ENCODE measurements at regions not wholly inside any gene's neighbourhood (a gene's known extent, or its start where the extent isn't known, plus 50 kb on each side); places are given as distances from the start of the nearest gene placed in this dataset.
A peak's percentile ranks its signal among the peaks of the same experiment; 100 is the strongest.
"Not testable (repeated sequence)": the region's sequence is repeated elsewhere in the genome, so short reads cannot be mapped to it uniquely, and the experiment has no call there.

- Mint-ChIP-seq H3K4me1 (peaks cover 3 to 6% of the 10 kb centered on the region in 2 donors), H3K4me3 (no peak overlapping the region), H3K9me3 (no peaks in the 10 kb centered on the region), H3K36me3 (no peaks in the 10 kb centered on the region), H3K27me3 (ENCODE audit: low read depth in 3 of 3) (peaks cover 4 to 10% (median 7%) of the 10 kb centered on the region in 3 donors), H3K27ac (no peak overlapping the region)
- no peak for DNase-seq
Observed at GRCh38 chr12:131619736-131620506, 91.0 kb upstream of the SFSWAP start.

- no peak overlapping the region for H3K4me3 Mint-ChIP-seq
- H3K36me3 Mint-ChIP-seq, result no peaks in the 10 kb centered on the region
- no peak overlapping the region for H3K27ac Mint-ChIP-seq
- peaks cover 8 to 12% of the 10 kb centered on the region in 2 donors for H3K4me1 Mint-ChIP-seq
- H3K9me3 Mint-ChIP-seq, result peaks cover 0 to 3% (median 0%) of the 10 kb centered on the region in 6 donors
- DNase-seq, result no peak
- peaks cover 9 to 15% (median 12%) of the 10 kb centered on the region in 3 donors for H3K27me3 Mint-ChIP-seq (ENCODE audit: low read depth in 3 of 3)
Observed at GRCh38 chr12:131620520-131620919, 90.4 kb upstream of the SFSWAP start.

DNA sequence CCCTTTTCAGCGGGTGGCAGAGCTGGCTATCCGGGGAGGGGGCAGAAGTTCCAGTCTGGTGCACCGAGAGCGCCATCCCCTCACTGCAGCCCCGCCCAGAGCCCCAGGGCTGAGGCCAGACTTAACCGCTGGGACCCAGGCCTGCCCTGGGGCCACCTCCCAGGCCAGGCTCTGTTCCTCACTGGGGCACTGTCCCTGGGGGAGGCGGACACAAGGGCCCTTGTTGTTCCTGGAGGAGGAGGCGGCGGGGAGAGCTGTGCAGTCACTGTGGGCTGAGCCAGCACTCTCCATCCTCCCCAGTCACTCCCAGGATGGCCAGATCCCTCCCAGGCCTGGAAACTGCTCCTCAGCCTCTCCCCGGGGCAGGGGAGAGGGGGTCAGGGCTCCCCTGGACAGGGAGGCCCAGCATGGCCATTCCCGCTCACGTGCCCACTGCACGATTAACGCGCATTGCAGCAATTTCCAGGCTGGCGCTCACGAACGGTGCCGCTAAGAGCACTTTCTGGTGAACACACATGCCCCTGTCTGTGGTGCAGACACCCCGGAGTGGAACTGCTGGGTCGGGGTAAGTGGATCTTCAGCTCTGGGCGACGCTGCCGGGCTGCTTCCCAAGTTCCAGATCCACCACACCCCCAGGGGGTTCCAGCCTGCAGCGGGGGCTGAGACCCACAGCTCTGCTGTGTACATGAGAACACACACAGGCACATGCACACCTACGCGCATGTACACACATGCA is 89.8 kb upstream of the SFSWAP start:
- peaks cover 14 to 21% (median 18%) of the 10 kb centered on the region in 3 donors for H3K27me3 Mint-ChIP-seq (ENCODE audit: low read depth in 3 of 3)
- H3K36me3 Mint-ChIP-seq, result no peaks in the 10 kb centered on the region
- no peak for DNase-seq
- H3K27ac Mint-ChIP-seq, result no peak overlapping the region
- no peak overlapping the region for H3K4me3 Mint-ChIP-seq
- peaks cover 0 to 9% (median under 1%) of the 10 kb centered on the region in 6 donors for H3K9me3 Mint-ChIP-seq
- peaks cover 13 to 18% of the 10 kb centered on the region in 2 donors for H3K4me1 Mint-ChIP-seq

DNA sequence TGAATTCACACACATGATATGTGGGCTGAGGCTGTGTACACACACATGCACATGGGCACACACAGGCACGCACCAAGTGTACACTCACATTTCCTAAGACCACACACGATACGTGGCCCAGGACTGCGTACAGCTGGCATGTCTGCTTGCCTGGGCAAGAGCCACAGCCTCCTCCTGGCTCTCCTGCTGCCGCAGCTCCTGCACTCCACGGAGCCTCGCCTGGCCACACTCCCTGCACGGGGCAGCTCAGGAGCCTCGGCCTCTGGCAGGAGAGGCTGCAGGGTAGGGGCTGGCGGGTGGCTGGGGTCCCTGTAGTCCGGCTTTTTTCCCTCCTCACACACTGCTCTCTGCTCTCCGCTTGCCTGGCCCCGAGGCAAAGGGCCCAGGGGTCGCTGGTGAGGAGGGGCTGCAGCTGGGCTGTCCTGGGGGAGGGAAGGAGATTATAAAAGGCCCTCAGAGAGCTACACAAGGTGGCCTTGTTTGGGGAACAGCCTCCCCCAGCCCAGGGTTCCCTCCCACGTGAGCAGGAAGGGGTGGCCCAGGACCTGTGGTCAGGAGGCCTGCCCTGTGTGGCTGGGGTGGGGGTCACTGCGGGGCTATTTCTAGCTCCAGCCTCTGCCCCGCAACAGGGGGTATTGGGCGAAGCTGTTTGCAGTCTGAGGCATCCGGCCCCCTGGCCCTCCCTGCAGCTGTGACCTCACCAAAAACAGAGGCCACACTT is 89.0 kb upstream of the SFSWAP start:
- DNase-seq, result no peak
- Mint-ChIP-seq H3K27ac (no peak overlapping the region), H3K9me3 (peaks cover 0 to 13% (median 3%) of the 10 kb centered on the region in 6 donors), H3K4me3 (no peak overlapping the region), H3K4me1 (peaks cover 16 to 21% of the 10 kb centered on the region in 2 donors), H3K36me3 (no peaks in the 10 kb centered on the region), H3K27me3 (ENCODE audit: low read depth in 3 of 3) (peaks cover 17 to 23% (median 22%) of the 10 kb centered on the region in 3 donors)

GRCh38 chr12:131622422-131622955 is 88.4 kb upstream of the SFSWAP start:
- H3K27ac Mint-ChIP-seq, result no peak overlapping the region
- H3K36me3 Mint-ChIP-seq, result no peaks in the 10 kb centered on the region
- no peak overlapping the region for H3K4me3 Mint-ChIP-seq
- peaks cover 21 to 27% (median 23%) of the 10 kb centered on the region in 3 donors for H3K27me3 Mint-ChIP-seq (ENCODE audit: low read depth in 3 of 3)
- H3K4me1 Mint-ChIP-seq, result peaks cover 16 to 21% of the 10 kb centered on the region in 2 donors
- DNase-seq, result no peak
- peaks cover 0 to 13% (median 3%) of the 10 kb centered on the region in 6 donors for H3K9me3 Mint-ChIP-seq

DNA sequence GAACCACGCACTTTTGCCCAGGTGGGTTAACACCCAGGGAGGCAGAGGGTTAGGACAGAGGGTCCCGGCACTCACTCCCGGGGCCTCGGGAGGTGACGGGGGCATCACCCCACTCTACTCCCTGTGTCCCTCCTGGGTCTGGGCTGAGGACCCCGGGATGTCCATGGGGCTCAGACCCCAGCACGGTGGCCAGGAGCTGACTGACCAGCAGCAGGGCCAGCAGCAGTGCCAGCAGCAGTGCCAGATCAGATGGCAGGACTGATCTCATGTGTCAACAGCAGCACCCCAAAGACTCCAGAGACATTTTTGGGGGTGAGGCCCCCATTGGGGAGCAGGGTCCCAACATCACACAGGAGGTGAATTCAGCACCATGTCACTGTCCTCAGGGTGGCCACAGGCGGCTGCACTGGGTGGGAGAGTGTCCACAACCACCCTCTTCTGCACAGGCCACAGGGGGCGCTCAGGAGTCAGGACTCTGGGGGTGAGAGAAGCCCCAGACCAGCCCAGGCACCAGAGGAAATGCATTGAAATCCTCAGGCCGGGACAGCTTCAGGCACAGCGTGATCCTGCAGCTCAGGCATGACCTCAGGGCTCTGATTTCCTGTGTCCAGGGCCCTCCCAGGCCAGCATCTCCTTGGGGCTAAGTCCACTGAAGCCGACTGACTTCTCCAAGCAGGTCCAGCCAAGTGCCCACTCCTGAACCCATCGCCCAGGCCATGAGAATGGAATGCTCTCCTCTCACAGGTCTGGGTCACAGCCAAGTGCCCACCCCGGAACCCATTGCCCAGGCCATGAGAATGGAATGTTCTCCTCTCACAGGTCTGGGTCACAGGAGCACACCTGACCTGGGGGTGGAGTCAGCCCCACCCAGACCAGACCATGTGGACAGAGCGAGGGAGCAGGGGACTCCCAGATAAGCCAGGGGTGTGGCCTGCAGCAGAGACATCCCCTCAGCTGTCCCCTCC is 87.2 kb upstream of the SFSWAP start:
- H3K27ac Mint-ChIP-seq, DNase-seq, H3K4me3 Mint-ChIP-seq, H3K36me3 Mint-ChIP-seq: not testable (repeated sequence)
- Mint-ChIP-seq H3K9me3 (peaks cover 3 to 17% (median 5%) of the 10 kb centered on the region in 6 donors), H3K4me1 (peaks cover 19 to 27% of the 10 kb centered on the region in 2 donors), H3K27me3 (ENCODE audit: low read depth in 3 of 3) (peaks cover 25 to 33% (median 30%) of the 10 kb centered on the region in 3 donors)

DNA sequence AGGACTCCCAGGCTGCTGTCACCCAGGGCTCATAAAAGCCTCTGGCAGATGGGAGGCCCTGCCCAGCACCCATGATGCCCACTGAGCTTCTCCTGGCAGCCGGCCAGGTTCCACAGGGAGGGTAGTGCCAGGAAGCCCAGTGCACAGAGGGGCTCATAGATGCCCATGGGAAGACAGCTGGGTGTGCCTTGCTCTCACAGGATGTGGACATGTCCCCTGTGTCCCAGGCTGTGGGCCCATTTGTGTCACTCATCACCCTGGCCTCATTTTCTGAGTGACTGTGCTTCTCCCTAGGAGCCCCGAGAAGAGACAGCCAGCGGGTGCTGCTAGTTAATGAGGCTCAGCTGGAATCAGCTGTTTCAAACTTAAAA is 86.5 kb upstream of the SFSWAP start:
- DNase-seq, H3K36me3 Mint-ChIP-seq, H3K27ac Mint-ChIP-seq: not testable (repeated sequence)
- Mint-ChIP-seq H3K4me1 (peaks cover 26 to 34% of the 10 kb centered on the region in 2 donors), H3K27me3 (ENCODE audit: low read depth in 3 of 3) (peaks cover 27 to 36% (median 34%) of the 10 kb centered on the region in 3 donors), H3K9me3 (peaks cover 3 to 17% (median 7%) of the 10 kb centered on the region in 6 donors), H3K4me3 (peak overlapping the region in 1 of 5 donors; percentile 27)

DNA sequence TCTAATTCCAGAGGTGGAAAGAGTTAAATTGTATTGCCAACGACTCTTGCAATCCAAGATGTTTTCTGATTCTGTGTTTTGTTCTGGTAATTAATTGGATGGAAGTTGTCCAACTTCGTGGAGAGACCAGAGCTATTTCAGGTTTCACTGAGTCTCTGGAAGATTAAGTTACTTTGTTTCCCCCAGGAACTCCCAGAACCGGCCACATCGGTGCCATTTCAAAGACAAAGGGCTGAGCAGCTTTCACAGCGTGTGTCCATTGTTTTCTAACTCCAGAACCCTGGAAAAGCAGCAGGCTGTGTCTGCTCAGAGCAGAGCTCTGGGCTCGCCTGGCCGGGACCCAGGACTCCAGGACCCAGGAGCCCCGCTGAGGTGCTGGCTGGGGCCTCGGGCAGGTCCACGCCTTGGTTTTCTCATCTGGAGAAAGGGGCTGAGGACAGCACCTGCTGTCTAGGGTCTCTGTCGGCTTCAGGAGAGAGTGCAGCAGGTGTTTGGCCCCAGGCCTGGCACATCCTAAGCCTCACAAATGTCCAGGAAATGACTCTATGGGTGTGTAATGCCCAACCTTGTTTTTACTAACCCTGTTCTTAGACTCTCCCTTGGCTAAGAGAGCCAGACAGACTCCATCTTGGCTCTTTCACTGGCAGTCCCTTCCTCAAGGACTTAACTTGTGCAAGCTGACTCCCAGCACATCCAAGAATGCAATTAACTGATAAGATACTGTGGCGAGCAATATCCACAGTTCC is 86.0 kb upstream of the SFSWAP start:
- not testable (repeated sequence) for H3K36me3 Mint-ChIP-seq
- H3K4me3 Mint-ChIP-seq, result peak overlapping the region in 3 of 5 donors; percentile 47 to 58 (median 52)
- H3K27ac Mint-ChIP-seq, result peak overlapping the region in 5 of 6 donors; percentile 28 to 91 (median 59)

DNA sequence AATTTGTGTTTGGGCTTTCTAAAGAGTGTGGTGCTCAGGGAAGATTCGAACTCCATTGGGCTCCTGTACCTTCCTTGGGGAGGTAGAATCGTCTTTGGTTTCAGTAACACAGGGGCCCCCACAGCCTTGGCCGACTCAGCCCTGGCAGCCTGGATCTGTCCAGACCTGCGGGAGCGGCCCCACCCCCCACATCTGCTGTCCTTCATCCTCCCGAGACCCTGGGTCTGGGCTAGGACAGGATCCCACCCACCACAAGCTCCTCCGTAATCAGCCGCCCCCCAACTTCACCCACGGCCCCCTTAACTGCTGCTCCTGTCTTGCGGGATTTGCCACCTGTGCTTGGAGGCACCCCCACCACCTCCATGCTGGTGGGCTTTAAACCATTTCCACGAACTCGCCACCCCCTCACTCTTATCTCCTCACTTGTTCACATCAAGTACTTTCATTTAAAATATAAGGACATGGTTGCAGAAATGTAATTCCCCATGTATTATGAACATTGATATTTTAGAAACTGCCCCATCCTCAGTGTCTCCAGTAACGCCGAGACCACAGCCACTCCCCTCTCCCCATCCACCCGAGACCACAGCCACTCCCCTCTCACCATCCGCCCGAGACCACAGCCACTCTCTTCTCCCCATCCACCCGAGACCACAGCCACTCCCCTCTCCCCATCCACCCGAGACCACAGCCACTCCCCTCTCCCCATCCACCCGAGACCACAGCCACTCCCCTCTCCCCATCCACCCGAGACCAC is 84.7 kb upstream of the SFSWAP start:
- peaks cover 42 to 52% of the 10 kb centered on the region in 2 donors for H3K4me1 Mint-ChIP-seq
- H3K36me3 Mint-ChIP-seq, result not testable (repeated sequence)
- H3K4me3 Mint-ChIP-seq, result peak overlapping the region in 3 of 5 donors; percentile 16 to 52 (median 40)
- peaks cover 3 to 17% (median 7%) of the 10 kb centered on the region in 6 donors for H3K9me3 Mint-ChIP-seq
- H3K27ac Mint-ChIP-seq, result peak overlapping the region in 4 of 6 donors; percentile 54 to 93 (median 82)
- H3K27me3 Mint-ChIP-seq (ENCODE audit: low read depth in 3 of 3), result peaks cover 35 to 45% (median 42%) of the 10 kb centered on the region in 3 donors
- peak; percentile 49 to 55 (median 52) for DNase-seq

More for the DNA sequence above, 86.0 kb upstream of the SFSWAP start:
- Mint-ChIP-seq H3K4me1 (peaks cover 30 to 40% of the 10 kb centered on the region in 2 donors), H3K9me3 (peaks cover 3 to 17% (median 7%) of the 10 kb centered on the region in 6 donors), H3K27me3 (ENCODE audit: low read depth in 3 of 3) (peaks cover 31 to 41% (median 37%) of the 10 kb centered on the region in 3 donors)
- DNase-seq, result not testable (repeated sequence)

DNA sequence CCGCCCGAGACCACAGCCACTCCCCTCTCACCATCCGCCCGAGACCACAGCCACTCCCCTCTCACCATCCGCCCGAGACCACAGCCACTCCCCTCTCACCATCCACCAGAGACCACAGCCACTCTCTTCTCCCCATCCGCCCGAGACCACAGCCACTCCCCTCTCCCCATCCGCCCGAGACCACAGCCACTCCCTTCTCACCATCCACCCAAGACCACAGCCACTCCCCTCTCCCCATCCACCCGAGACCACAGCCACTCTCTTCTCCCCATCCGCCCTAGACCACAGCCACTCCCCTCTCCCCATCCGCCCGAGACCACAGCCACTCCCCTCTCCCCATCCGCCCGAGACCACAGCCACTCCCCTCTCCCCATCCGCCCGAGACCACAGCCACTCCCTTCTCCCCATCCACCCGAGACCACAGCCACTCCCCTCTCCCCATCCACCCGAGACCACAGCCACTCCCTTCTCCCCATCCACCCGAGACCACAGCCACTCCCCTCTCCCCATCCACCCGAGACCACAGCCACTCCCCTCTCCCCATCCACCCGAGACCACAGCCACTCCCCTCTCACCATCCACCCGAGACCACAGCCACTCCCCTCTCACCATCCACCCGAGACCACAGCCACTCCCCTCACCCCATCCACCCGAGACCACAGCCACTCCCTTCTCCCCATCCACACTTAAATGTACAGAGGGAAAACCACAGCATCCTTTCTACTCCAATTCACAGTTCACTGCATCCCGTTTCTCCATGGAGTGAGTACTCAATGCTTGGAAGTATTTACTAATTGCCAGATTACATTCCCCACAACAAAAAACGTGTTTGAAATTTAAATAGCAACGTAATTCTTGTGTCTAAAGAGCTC is 83.5 kb upstream of the SFSWAP start:
- H3K27ac Mint-ChIP-seq, result peak overlapping the region; percentile 67 to 93 (median 86)
- H3K4me1 Mint-ChIP-seq, result peaks cover 54 to 64% of the 10 kb centered on the region in 2 donors
- H3K4me3 Mint-ChIP-seq, result peak overlapping the region; percentile 42 to 79 (median 56)
- H3K36me3 Mint-ChIP-seq, result not testable (repeated sequence)
- H3K9me3 Mint-ChIP-seq, result peaks cover 3 to 17% (median 7%) of the 10 kb centered on the region in 6 donors
- H3K27me3 Mint-ChIP-seq (ENCODE audit: low read depth in 3 of 3), result peaks cover 37 to 48% (median 47%) of the 10 kb centered on the region in 3 donors
- peak; percentile 62 to 70 (median 63) for DNase-seq

Measured in immature natural killer cell (primary cell).